ENCODE measurements at regions not wholly inside any gene's neighbourhood (a gene's known extent, or its start where the extent isn't known, plus 50 kb on each side); places are given as distances from the start of the nearest gene placed in this dataset.

DNA sequence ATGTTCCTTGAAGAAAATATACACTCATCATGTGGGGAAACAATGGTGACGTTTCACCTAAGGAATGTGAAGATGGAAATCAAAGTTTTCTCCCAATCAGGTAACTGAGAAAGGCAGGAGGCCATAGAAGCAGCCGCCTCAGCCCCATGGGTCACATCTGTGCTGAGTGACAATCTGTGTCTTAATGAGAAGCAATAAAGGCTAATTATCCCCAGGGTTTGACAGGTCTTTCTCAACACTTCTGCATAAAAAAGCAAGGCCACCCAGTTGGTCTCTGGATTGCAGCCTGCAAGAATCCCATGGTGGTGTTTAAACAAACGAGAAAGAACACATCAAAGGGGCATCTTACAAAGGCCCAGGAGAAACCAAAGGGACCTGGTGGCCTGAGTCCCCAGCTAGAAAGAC lies 91.1 kb upstream of the TNS3 start:
- TF ChIP-seq, protein P1, sequence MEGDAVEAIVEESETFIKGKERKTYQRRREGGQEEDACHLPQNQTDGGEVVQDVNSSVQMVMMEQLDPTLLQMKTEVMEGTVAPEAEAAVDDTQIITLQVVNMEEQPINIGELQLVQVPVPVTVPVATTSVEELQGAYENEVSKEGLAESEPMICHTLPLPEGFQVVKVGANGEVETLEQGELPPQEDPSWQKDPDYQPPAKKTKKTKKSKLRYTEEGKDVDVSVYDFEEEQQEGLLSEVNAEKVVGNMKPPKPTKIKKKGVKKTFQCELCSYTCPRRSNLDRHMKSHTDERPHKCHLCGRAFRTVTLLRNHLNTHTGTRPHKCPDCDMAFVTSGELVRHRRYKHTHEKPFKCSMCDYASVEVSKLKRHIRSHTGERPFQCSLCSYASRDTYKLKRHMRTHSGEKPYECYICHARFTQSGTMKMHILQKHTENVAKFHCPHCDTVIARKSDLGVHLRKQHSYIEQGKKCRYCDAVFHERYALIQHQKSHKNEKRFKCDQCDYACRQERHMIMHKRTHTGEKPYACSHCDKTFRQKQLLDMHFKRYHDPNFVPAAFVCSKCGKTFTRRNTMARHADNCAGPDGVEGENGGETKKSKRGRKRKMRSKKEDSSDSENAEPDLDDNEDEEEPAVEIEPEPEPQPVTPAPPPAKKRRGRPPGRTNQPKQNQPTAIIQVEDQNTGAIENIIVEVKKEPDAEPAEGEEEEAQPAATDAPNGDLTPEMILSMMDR (conservative IDR thresholded peaks at IDR 0.05 in 1 of 2, IDR thresholded peaks at IDR 0.05 in 1 of 2; ENCODE audit: low read depth in 1 of 2, low read length in 2 of 2) = no peak
- no peak for TF ChIP-seq EZH2 (IDR thresholded peaks at IDR 0.05; ENCODE audit: low read length, missing control alignments)

Measured in fibroblast of lung (primary cell).